H9 (cell line): ENCODE measurements at regions not wholly inside any gene's neighbourhood (a gene's known extent, or its start where the extent isn't known, plus 50 kb on each side); places are given as distances from the start of the nearest gene placed in this dataset.

Source experiments
- DNase-seq: peaks from one replicate; pipeline ENCODE4 v3.0.0-alpha.2; 2017
- H2AFZ ChIP-seq: one replicate; pipeline ENCODE4 v1.6.1; 2013; ENCODE audit warnings: mild to moderate bottlenecking, low read length, control low read depth, moderate library complexity
- H2AK5ac ChIP-seq: 2 replicates; pipeline ENCODE4 v1.6.1; 2013; ENCODE audit warnings: low read length, control low read depth, mixed read lengths; ENCODE audit not compliant: insufficient read length
- H2BK120ac ChIP-seq: one replicate; pipeline ENCODE4 v1.6.1; 2013; ENCODE audit warnings: low read depth, mild to moderate bottlenecking, low read length, control low read depth, inconsistent platforms; ENCODE audit not compliant: poor library complexity, severe bottlenecking
- H2BK12ac ChIP-seq: 2 replicates; pipeline ENCODE4 v1.6.1; 2013; ENCODE audit warnings: low read length, control low read depth, mixed read lengths, low read depth; ENCODE audit not compliant: insufficient read length
- H2BK15ac ChIP-seq: 2 replicates; pipeline ENCODE4 v1.6.1; 2013; ENCODE audit warnings: low read depth, low read length, control low read depth
- H2BK20ac ChIP-seq: one replicate; pipeline ENCODE4 v1.6.1; 2013; ENCODE audit warnings: low read depth, mild to moderate bottlenecking, low read length, control low read depth, inconsistent platforms; ENCODE audit not compliant: poor library complexity, severe bottlenecking
- H2BK5ac ChIP-seq: 2 replicates; pipeline ENCODE4 v1.6.1; 2013; ENCODE audit warnings: low read length, control low read depth, mixed read lengths; ENCODE audit not compliant: insufficient read length
- H3K14ac ChIP-seq: 2 replicates; pipeline ENCODE4 v1.6.1; 2013; ENCODE audit warnings: low read length, control low read depth; ENCODE audit not compliant: insufficient read depth
- H3K18ac ChIP-seq: 2 replicates; pipeline ENCODE4 v1.6.1; 2013; ENCODE audit warnings: low read depth, mild to moderate bottlenecking, mixed read lengths, low read length, control low read depth; ENCODE audit not compliant: insufficient read length
- H3K23ac ChIP-seq: 2 replicates; pipeline ENCODE4 v1.6.1; 2013; ENCODE audit warnings: low read length, control low read depth, mixed read lengths, low read depth; ENCODE audit not compliant: insufficient read length
- H3K23me2 ChIP-seq: 2 replicates; pipeline ENCODE4 v1.6.1; 2013; ENCODE audit warnings: low read depth, mild to moderate bottlenecking, mixed read lengths, low read length, control low read depth; ENCODE audit not compliant: insufficient read length, poor library complexity, severe bottlenecking
- H3K27ac ChIP-seq: 2 replicates; pipeline ENCODE4 v1.5.1; 2013; ENCODE audit warnings: low read length, control low read depth, mixed read lengths, low read depth; ENCODE audit not compliant: insufficient read length
- H3K27me3 ChIP-seq: 2 replicates; pipeline ENCODE4 v1.6.1; 2013; ENCODE audit warnings: low read length, control low read depth, inconsistent platforms; ENCODE audit not compliant: insufficient read depth
- H3K4ac ChIP-seq: 2 replicates; pipeline ENCODE4 v1.6.1; 2013; ENCODE audit warnings: low read depth, mild to moderate bottlenecking, control low read depth, inconsistent platforms, low read length, moderate library complexity
- H3K4me1 ChIP-seq: 2 replicates; pipeline ENCODE4 v1.6.1; 2013; ENCODE audit warnings: low read length, control low read depth, inconsistent platforms; ENCODE audit not compliant: insufficient read depth
- H3K4me2 ChIP-seq: 2 replicates; pipeline ENCODE4 v1.6.1; 2013; ENCODE audit warnings: low read length, control low read depth, mixed read lengths; ENCODE audit not compliant: insufficient read length, insufficient read depth
- H3K56ac ChIP-seq: 2 replicates; pipeline ENCODE4 v1.6.1; 2013; ENCODE audit warnings: low read depth, mild to moderate bottlenecking, mixed read lengths, low read length, control low read depth; ENCODE audit not compliant: insufficient read length
- H3K79me1 ChIP-seq: 2 replicates; pipeline ENCODE4 v1.6.1; 2013; ENCODE audit warnings: low read depth, mild to moderate bottlenecking, moderate library complexity, low read length, control low read depth, inconsistent platforms; ENCODE audit not compliant: insufficient read depth, poor library complexity, severe bottlenecking
- H3K79me2 ChIP-seq: 2 replicates; pipeline ENCODE4 v1.6.1; 2013; ENCODE audit warnings: low read length, control low read depth, inconsistent platforms; ENCODE audit not compliant: insufficient read depth
- H3K9ac ChIP-seq: 2 replicates; pipeline ENCODE4 v1.6.1; 2013; ENCODE audit warnings: low read length, control low read depth, mixed read lengths; ENCODE audit not compliant: insufficient read length; ENCODE audit errors: extremely low read depth
- H3K9me3 ChIP-seq: one replicate; pipeline ENCODE4 v1.6.1; 2013; ENCODE audit warnings: low read depth, low read length, inconsistent platforms; ENCODE audit not compliant: control insufficient read depth
- H3T11ph ChIP-seq: one replicate; pipeline ENCODE4 v1.6.1; 2013; ENCODE audit warnings: mild to moderate bottlenecking, low read length, control low read depth, inconsistent platforms
- H4K20me1 ChIP-seq: one replicate; pipeline ENCODE4 v1.6.1; 2013; ENCODE audit not compliant: control insufficient read depth, insufficient read length, insufficient read depth
- H4K5ac ChIP-seq: 2 replicates; pipeline ENCODE4 v1.6.1; 2013; ENCODE audit warnings: low read depth, mild to moderate bottlenecking, mixed read lengths, low read length, control low read depth; ENCODE audit not compliant: insufficient read length
- H4K8ac ChIP-seq: replicated peaks from 2 replicates; pipeline ENCODE4 v1.6.1; 2013; ENCODE audit warnings: low read length, control low read depth, mixed read lengths, low read depth; ENCODE audit not compliant: insufficient read length
- H4K91ac ChIP-seq: 2 replicates; pipeline ENCODE4 v1.6.1; 2013; ENCODE audit warnings: low read depth, mild to moderate bottlenecking, moderate library complexity, mixed read lengths, low read length, control low read depth; ENCODE audit not compliant: insufficient read length
- H3K27ac Mint-ChIP-seq, 3 experiments: 2 replicates in 2 of 3; 3 replicates in 1 of 3; pipeline ENCODE4 v1.8.0; 2020 to 2021; ENCODE audit warnings: mixed read lengths in 3 of 3, mild to moderate bottlenecking in 1 of 3, moderate library complexity in 1 of 3
- H3K27me3 Mint-ChIP-seq: 2 replicates; pipeline ENCODE4 v1.8.0; 2021; ENCODE audit warnings: low read depth, mild to moderate bottlenecking, moderate library complexity, mixed read lengths
- H3K36me3 Mint-ChIP-seq, 3 experiments: 2 replicates in 2 of 3; 3 replicates in 1 of 3; pipeline ENCODE4 v1.8.0; 2020 to 2021; ENCODE audit warnings: low read depth in 3 of 3, mixed read lengths in 3 of 3; ENCODE audit not compliant: insufficient read depth in 1 of 3
- H3K4me1 Mint-ChIP-seq, 2 experiments: 2 replicates each; pipeline ENCODE4 v1.8.0; 2020; ENCODE audit warnings: mixed read lengths in 2 of 2
- H3K4me3 Mint-ChIP-seq, 2 experiments: 2 replicates in 1 of 2; 3 replicates in 1 of 2; pipeline ENCODE4 v1.8.0; 2020 to 2021; ENCODE audit warnings: mild to moderate bottlenecking in 2 of 2, mixed read lengths in 2 of 2, moderate library complexity in 1 of 2
- H3K9me3 Mint-ChIP-seq, 2 experiments: 2 replicates in 1 of 2; 3 replicates in 1 of 2; pipeline ENCODE4 v1.8.0; 2020; ENCODE audit warnings: mild to moderate bottlenecking in 2 of 2, mixed read lengths in 2 of 2, moderate library complexity in 1 of 2
- WGBS: extraction: QIAGEN DNeasy Blood & Tissue Kit; methylation state at CpG from one replicate; pipeline ENCODE4 v1.1.7; 2013; ENCODE audit warnings: missing lambda C conversion rate, low lambda C conversion rate, mixed read lengths; ENCODE audit not compliant: insufficient read length; ENCODE audit errors: extremely low coverage; 5-methylcytosine and 5-hydroxymethylcytosine counted together
- TF ChIP-seq, protein P1 (sequence below): fragments of 200-600 bp; sonication (generic); conservative IDR thresholded peaks from 3 replicates; pipeline ENCODE4 v1.8.0; 2021; ENCODE audit warnings: antibody characterized with exemption, mild to moderate bottlenecking

- Histone ChIP-seq H3K79me2 (no peaks in the 10 kb centered on the region), H3K4ac (no peak overlapping the region), H2BK20ac (no peak overlapping the region), H4K8ac (no peak overlapping the region), H3K56ac (no peak overlapping the region), H3K18ac (no peak overlapping the region), H2AK5ac (no peak overlapping the region), H3K23ac (no peak overlapping the region), H4K5ac (no peak overlapping the region), H3K27me3 (no peaks in the 10 kb centered on the region), H2BK120ac (no peak overlapping the region), H3K9me3 (no peaks in the 10 kb centered on the region), H3K79me1 (no peaks in the 10 kb centered on the region), H3K4me1 (no peaks in the 10 kb centered on the region), H4K20me1 (no peaks in the 10 kb centered on the region), H3K23me2 (no peaks in the 10 kb centered on the region), H2BK12ac (no peak overlapping the region), H4K91ac (no peak overlapping the region), H3K4me2 (no peak overlapping the region), H2AFZ (no peak overlapping the region), H2BK5ac (no peak overlapping the region), H3K14ac (no peak overlapping the region), H3K27ac (no peak overlapping the region), H3T11ph (no peak overlapping the region), H2BK15ac (no peak overlapping the region), H3K9ac (no peak overlapping the region)
- H3K27me3 Mint-ChIP-seq, result no peaks in the 10 kb centered on the region
- H3K36me3 Mint-ChIP-seq, result no peaks in the 10 kb centered on the region
- TF ChIP-seq, protein P1, sequence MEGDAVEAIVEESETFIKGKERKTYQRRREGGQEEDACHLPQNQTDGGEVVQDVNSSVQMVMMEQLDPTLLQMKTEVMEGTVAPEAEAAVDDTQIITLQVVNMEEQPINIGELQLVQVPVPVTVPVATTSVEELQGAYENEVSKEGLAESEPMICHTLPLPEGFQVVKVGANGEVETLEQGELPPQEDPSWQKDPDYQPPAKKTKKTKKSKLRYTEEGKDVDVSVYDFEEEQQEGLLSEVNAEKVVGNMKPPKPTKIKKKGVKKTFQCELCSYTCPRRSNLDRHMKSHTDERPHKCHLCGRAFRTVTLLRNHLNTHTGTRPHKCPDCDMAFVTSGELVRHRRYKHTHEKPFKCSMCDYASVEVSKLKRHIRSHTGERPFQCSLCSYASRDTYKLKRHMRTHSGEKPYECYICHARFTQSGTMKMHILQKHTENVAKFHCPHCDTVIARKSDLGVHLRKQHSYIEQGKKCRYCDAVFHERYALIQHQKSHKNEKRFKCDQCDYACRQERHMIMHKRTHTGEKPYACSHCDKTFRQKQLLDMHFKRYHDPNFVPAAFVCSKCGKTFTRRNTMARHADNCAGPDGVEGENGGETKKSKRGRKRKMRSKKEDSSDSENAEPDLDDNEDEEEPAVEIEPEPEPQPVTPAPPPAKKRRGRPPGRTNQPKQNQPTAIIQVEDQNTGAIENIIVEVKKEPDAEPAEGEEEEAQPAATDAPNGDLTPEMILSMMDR, result no peak
- no peaks in the 10 kb centered on the region for H3K4me1 Mint-ChIP-seq
- no peak overlapping the region for H3K27ac Mint-ChIP-seq
- no peak for DNase-seq
- H3K4me3 Mint-ChIP-seq, result no peak overlapping the region
- WGBS, result no CpG with 5 or more reads among the region's 1 CpG
- H3K9me3 Mint-ChIP-seq, result no peaks in the 10 kb centered on the region
These were observed 382.5 kb downstream of the CBLN2 start for GRCh38 chr18:72161691-72162090.
